ENCODE measurements at regions not wholly inside any gene's neighbourhood (a gene's known extent, or its start where the extent isn't known, plus 50 kb on each side); places are given as distances from the start of the nearest gene placed in this dataset.

DNA sequence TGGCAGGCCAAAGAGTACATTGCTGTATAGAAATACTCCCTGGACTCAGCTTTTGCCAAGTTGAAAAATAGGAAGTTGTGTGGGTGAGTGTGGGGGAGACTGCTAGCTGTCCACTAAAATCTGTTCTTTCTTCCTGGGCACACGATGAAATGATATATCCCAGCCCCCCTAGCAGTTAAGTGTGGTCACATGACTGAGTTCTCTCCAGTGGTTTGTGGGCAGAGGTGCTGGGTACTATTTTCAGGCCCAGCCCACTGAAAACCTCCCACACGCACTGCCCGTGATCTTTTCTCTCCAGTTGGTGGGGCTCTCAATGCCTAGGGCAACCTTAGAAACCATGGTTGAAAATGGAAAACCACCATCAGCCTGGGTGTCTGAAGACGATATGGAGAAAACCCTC lies 119.7 kb upstream of the LMO4 start:
- Histone ChIP-seq H3K79me1 (ENCODE audit: low read depth in 1 of 2, low read length in 2 of 2) (no peaks in the 10 kb centered on the region), H3K14ac (replicated peaks; ENCODE audit: low read depth, low read length) (no peak overlapping the region), H2AK9ac (replicated peaks; ENCODE audit: low read depth, low read length, poor library complexity) (no peak overlapping the region), H3K56ac (ENCODE audit: extremely low read depth, insufficient read depth, low read length) (no peak overlapping the region), H3K36me3 (ENCODE audit: control insufficient read depth, insufficient read depth, low read length) (no peaks in the 10 kb centered on the region), H3K9me1 (ENCODE audit: insufficient read depth, low read length) (no peaks in the 10 kb centered on the region), H3K4me2 (ENCODE audit: low read depth, low read length) (no peak overlapping the region), H4K91ac (ENCODE audit: insufficient read depth, low read depth, low read length) (no peak overlapping the region), H2BK5ac (ENCODE audit: low read depth, low read length, poor library complexity, severe bottlenecking) (no peak overlapping the region), H3K4me3 (ENCODE audit: insufficient read depth, low read depth, low read length) (no peak overlapping the region), H2AK5ac (ENCODE audit: low read depth, low read length) (no peak overlapping the region), H2BK120ac (ENCODE audit: low read depth, low read length) (no peak overlapping the region), H3K9ac (ENCODE audit: low read depth, low read length) (no peak overlapping the region), H2BK20ac (ENCODE audit: low read depth, low read length) (no peak overlapping the region), H3K4ac (ENCODE audit: low read depth, low read length) (no peak overlapping the region), H3K23ac (ENCODE audit: low read depth, low read length) (no peak overlapping the region), H3K27me3 (ENCODE audit: control insufficient read depth, insufficient read depth, low read length) (no peaks in the 10 kb centered on the region), H4K5ac (ENCODE audit: low read depth, low read length) (no peak overlapping the region), H4K8ac (ENCODE audit: low read depth in 2 of 2, low read length in 2 of 2) (no peak overlapping the region), H3K9me3 (ENCODE audit: control insufficient read depth, insufficient read depth, low read length) (0 out of 2 replicates have a peak, but pooled peaks cover 2% of the 10 kb centered on the region), H2BK15ac (ENCODE audit: low read depth, low read length) (no peak overlapping the region), H4K20me1 (ENCODE audit: insufficient read depth, low read length) (no peaks in the 10 kb centered on the region), H2AFZ (replicated peaks; ENCODE audit: low read length, poor library complexity) (no peak overlapping the region), H3K18ac (ENCODE audit: low read depth, low read length) (no peak overlapping the region), H3K4me1 (ENCODE audit: control insufficient read depth, insufficient read depth, low read length) (no peaks in the 10 kb centered on the region; the same call in 1 of the 2 replicates), H3K27ac (ENCODE audit: insufficient read depth, low read length) (no peak overlapping the region)
- no CpG with 5 or more reads among the region's 4 CpGs for WGBS, 2 experiments (ENCODE audit: extremely low coverage in 2 of 2, insufficient read length in 1 of 2)
- in situ Hi-C loops (cut with MboI; ENCODE audit: low sequenced_read_pairs) (no loop called here), dilution Hi-C loops (cut with HindIII; ENCODE audit: low sequenced_read_pairs, unreplicated experiment) (no loop called here), intact Hi-C loops (cut with micrococcal nuclease) (no loop called here)
- BruUV-seq (replicated peaks): no TSS peak
- TF ChIP-seq NFE2L2 (IDR thresholded peaks at IDR 0.05; ENCODE audit: low read depth, low read length) (no peak), CHD1 (IDR thresholded peaks at IDR 0.05; ENCODE audit: low read depth, low read length) (no peak), SMC3 (IDR thresholded peaks at IDR 0.05; ENCODE audit: low read depth, low read length) (no peak), RCOR1 (IDR thresholded peaks at IDR 0.05; ENCODE audit: insufficient replicate concordance, low read length) (no peak), RFX5 (IDR thresholded peaks at IDR 0.05; ENCODE audit: low read depth, low read length) (no peak), MAZ (IDR thresholded peaks at IDR 0.05; ENCODE audit: borderline replicate concordance, low read depth, low read length) (no peak), CEBPB (IDR thresholded peaks at IDR 0.05; ENCODE audit: low read depth, low read length) (no peak), MAFK (IDR thresholded peaks at IDR 0.05; ENCODE audit: low read depth, low read length) (no peak), POLR2A (IDR thresholded peaks at IDR 0.05; ENCODE audit: low read depth, low read length) (no peak)
- TF ChIP-seq, protein P1, sequence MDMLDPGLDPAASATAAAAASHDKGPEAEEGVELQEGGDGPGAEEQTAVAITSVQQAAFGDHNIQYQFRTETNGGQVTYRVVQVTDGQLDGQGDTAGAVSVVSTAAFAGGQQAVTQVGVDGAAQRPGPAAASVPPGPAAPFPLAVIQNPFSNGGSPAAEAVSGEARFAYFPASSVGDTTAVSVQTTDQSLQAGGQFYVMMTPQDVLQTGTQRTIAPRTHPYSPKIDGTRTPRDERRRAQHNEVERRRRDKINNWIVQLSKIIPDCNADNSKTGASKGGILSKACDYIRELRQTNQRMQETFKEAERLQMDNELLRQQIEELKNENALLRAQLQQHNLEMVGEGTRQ (IDR thresholded peaks at IDR 0.05; ENCODE audit: low read depth, low read length): no peak
- ATAC-seq (ENCODE audit: low read depth) (no peak), DNase-seq (no peak)
- POLR2A ChIA-PET (ENCODE audit: unreplicated experiment): no interaction called here
- CTCF ChIA-PET: no interaction called here

All from IMR-90 (cell line).